NK-92 (cell line): ENCODE measurements at regions not wholly inside any gene's neighbourhood (a gene's known extent, or its start where the extent isn't known, plus 50 kb on each side); places are given as distances from the start of the nearest gene placed in this dataset.

Experiments
- DNase-seq: peaks from one replicate; lab custom pipeline; 2025; ENCODE audit not compliant: unreplicated experiment; lab: John Stamatoyannopoulos, UW

DNA sequence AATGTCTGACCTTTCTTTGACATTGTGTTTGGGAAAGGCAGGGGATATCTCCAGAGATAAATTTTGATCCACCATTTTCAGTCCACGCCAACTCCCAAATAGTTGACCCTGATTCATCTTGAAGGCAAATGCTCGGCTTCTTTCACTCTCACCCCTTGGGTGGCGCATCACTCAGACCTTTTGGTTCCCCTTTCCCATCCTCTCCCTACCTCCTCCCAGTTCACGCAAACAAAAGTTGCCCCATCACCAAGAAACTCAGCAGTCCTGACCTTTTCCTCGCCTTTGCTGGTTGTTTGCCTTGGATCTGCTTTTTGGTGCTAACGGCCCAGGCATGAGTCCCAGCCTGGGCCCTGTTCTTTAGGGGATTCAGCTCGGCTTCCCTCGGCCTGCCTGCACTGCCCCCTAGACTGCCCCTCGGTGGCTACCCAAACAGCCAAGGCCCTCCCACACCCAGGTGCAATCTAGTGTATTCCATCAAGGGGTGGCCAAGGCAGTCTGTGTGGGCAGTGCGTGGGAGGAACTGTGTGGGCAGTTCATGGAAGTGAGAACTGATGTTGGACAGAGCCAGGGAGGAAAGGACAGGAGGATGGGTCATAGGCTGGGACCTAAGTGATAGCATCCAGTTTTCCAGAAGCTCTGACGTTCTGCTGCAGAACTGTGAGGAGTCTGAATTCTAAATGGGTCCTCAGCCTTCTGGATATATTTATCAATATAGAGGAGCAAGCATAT, 255.7 kb downstream of the DLEU7 start:
- DNase-seq, result no peak

DNA sequence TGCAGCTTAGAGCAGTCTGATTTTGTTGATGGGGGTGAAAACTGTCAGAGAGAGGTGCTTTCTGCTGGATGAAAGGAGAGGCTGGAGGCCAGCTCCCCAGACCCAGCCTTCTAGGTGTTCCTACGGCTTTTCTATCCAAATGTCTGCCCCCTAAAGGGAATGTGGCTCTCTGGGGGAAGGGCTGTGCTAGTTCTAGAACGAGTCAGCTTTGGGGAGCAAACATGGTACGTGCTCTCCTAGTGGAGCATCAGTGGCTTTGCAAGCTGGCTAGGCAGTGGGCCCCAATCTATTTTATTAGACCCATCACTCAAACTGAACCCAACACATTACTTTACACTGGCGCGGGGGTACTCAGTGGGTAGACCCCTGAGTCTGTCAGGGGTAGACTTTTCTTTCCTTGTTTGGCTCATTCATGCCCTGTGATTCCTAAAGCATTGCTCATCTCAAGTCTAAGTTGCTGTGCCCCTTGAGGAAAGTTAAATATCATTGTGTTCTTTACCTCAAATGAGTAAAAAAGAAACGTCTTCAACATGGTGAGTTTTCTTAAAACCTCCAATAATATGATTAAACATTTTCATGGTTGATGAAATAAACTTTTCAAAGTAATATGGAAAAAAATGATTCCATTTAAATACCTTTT, 254.9 kb downstream of the DLEU7 start:
- no peak for DNase-seq

DNA sequence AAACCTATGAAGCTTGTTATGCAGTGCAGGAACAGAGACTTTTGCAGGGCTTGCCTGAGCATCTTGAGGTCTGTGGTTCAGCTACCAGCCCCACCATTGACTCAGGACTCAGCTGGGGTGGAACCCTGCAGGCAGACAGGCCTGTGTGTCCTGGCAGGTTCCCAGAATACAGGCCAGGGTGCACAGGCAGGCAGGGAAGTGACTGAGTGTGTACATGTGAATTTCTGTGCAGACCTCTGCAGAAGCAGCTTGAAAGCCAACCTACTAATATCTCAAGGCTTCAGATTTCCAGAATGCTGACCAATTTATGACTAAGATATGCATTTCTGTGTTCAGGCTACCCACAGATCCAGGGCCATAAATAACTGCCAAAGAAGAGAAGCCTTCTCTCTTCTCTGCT, 254.4 kb downstream of the DLEU7 start:
- DNase-seq, result no peak

DNA sequence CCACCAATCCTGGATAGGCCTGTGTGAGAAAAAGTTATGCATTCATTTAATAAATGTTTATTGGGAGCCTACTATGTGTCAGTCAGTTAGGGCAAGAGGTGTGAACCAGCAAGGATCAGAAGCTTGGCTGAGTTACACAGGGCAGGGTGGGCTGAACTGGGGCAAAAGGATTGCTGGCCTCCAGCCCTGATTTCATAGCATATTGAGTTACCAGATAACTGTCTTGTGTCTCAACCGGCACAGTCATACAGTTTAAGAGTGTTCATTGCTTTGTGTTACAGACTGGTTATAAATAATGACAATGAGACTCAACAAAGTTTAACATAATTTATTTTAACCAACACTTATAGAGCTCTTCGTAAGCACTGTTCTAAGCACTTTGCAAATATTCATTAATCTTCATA, 253.8 kb downstream of the DLEU7 start:
- no peak for DNase-seq

DNA sequence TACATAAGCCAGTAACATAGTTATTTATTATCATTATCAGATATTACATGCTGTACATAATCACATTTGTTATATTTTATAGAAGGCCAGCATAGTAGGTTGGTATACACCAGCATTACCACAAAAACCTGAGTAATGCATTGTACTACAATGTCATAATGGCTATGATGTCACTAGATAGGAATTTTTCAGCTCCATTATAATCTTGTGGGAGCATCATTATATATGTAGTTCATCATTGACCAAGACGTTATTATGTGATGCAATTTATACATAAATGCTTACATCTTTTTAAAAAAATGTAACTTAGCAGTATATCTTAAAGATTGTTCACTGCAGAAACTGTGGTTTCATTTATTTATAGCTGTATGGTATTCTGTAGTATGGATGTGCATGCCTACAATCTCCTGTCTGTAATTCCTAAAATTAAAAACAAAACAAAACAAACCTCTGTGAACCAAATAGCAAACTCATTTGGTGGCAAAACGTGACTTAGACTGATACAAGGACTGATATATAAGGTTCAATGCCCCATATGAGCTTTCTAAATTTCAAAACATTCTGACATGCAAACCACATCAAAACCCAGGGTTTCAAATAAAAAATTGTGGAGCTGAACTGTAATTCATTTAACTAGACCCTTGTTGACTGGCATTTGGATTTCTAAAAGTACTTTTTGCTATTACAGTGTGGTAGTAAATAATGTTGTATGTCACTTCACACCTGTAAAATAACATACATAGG, 250.9 kb downstream of the DLEU7 start:
- no peak for DNase-seq

DNA sequence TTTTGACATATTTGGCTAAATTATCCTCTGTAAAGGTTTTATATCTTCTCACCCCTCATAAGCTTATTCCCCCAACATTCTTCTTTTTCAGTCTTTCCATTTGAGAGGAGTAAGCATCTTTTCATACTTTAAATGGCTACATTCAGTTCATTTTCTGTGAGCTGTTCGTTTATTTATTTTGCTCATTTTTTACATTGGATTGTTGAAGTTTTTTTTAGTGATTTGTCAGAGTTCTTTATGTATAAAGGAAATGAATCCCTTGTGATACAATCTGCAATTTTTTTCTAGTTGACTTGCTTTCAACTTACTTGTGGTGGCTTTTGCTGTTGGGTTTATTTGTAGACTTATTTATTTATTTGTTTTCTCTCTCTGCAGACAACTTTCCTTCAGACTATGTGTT, 250.3 kb downstream of the DLEU7 start:
- DNase-seq, result no peak

DNA sequence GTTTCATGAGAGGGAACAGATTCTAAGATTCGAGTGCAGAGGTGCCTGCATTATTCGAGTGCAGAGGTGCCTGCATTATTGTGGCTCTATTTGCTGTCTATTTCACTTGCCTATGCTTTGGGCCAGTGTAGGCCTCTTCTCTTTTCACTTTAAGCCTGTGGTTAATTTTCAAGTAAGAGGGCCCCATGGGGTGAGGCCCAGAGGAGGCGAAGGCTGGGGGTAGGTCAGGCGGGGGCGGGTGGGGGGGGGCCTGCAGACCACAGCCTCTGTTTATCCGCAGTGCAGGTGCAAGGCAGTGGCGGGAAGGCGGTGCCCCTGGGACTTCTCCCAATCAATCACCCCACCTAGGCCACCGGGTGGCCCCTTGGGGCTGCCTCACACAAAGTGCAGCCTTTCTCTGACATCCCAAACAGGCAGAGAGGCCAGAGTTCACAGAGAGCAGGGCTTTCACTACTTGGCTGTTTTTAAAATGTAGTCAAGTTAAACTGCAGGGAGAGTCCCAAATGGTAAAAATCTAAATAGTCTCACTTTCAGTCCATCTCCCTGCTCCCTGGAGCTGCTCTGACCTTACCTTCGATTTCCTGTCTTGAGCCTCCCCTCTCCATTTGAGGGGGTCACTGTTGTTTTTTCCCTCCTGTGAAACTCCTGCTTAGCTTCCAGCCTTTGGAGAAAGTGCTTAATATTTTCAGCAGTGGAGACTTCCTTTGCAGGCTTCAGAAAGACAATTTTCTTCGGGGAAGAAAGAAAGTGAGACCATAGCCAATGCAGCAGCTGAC, 249.0 kb downstream of the DLEU7 start:
- no peak for DNase-seq

DNA sequence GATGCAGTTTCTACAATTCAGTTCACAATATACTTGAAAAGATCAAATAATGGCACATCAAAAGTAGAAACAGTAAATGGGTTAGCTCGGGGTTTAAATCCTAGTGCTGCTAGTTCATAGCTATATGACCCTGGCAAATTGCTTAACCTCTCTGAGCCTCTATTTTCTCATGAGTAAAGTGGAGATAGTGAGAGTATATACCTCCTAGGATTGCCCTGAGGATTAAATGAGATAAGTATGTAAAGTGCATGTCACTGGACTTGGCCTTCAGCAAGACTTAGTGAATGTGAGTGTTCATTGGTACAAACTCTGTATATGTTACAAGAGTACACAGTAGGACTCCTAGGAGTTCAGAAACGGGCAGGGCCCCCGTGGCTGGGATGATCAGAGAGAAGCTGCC, 248.3 kb downstream of the DLEU7 start:
- no peak for DNase-seq

DNA sequence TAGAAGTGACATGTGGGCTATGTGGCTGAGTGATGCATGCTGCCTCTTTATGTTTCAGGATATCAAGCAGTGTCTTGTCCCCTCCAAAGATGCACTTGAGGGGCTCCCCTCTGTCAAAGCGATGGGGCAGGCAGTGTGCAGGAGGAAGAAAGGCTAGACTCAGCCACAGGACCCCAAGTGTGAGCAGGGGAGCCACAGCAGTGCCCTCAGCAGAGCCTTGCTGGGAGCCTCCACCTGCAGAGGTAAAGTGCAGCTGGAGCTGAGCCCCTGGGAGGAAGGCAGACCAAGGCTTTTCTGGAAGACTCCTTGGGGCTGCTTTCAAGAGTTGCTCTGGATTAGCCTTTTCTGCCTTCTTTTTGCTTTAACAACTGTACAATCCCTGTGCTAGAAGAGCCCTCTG, 247.3 kb downstream of the DLEU7 start:
- DNase-seq, result no peak

DNA sequence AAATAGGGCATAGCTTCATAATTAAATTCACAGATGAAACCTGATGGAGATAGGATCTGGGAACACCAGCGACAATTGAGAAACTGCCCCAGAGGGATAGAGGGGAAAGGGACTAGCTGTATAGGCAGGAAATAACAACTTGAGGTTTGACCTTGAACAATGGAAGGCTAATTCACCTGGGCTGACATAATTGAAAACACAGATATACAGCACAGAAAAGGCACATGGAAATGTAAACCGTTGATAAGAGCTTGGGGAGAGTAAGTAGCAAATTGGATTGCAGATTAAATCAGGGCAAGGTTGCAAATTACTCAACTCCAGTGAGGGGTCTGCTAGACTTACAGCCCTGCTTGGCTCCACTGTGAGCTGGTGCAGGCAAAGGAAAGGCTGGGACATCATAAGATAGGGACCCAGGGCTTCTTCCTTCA, 246.7 kb downstream of the DLEU7 start:
- DNase-seq, result no peak

DNA sequence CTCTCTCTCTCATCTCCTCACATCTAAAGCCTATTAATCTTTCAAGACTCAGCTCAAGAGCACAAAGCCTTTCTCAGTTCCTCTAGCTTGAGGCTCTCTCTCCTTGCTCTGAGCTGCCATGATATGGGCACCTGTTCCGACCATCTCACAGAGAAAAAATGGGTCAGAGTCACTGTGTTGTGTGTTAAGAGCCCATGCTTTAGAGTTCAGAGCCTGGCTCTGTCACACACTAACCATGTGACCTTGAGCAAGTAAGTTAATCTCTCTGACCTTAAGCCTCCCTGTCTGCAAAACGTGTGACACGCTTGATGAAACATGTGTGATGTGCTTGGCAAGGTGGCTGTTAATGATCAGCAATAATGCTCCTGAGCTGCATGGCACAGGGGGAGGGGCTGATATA, 245.2 kb downstream of the DLEU7 start:
- DNase-seq, result no peak

DNA sequence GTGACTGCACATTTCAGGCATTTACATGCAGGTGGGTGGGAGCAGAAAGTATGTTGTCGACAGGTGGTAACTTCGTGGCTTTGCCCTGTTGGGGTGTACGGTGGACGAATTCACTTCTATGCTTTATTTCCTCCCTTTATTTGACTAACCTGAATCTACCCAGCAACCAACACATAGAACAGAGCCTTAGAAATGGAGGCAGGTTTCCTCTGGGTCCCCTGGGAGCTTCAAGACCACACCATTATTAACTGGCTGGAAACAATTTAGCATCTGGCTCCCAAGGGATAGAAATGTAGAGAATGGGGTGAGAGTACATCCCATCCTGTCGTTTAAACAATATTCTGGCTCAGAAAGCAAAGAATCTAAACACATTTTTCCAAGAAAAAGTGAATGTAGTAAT, 244.4 kb downstream of the DLEU7 start:
- DNase-seq, result no peak

DNA sequence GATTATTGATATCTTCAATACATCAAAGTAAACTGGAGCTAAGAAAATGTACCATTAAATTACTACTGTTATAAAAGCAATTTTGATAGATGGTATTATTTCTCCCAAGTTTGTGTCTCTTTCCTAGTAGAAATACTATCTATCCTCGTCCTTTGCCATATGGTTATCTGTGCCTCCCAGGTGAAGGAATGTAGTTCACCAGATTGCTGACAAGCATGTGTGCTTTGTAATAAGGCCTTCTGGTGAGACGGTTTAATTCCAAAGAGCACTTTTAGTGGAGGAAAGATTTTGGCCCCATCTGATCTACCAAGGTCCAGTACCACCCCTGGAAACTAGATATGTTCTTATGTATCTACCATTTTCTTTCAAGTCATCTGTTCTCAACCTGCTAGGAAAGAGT, 243.6 kb downstream of the DLEU7 start:
- DNase-seq, result no peak

DNA sequence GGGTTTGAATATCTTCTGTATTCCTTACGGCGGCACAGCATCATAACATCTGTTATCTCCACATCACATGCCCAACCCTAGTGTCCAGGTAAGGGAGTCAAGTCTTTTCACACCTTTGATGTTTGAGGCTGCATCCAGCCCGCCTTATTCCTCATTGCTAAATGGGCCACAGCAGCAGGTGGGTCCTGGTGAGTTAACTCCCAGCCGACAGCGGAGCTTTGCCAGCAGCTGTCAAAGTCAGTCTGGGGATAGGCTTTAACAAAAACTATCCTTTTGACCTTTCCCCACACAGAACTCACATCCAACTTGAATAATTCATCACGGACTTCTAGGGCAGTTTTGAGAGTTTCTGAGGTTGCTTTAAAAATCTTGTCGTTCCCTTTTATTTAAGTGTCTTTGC, 235.1 kb downstream of the DLEU7 start:
- DNase-seq, result no peak

DNA sequence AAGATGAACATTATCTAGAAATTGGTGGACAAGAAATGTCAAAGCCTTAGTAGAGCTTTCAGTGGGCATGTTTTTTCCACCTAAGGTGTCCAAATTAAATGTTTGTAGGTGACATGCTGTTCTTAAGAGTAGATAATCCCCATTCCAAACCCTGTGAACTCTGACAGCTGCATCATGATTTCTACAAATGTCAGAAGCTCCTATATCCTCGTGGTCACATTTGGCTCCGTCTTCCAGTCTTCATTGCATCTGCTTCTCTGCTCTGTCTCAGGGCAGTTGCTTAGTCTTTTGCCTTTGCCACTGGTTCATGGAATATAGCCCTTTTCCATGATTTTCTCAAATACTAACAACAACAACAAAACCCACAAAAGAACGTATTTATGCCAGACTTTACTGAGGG, 234.5 kb downstream of the DLEU7 start:
- DNase-seq, result no peak

DNA sequence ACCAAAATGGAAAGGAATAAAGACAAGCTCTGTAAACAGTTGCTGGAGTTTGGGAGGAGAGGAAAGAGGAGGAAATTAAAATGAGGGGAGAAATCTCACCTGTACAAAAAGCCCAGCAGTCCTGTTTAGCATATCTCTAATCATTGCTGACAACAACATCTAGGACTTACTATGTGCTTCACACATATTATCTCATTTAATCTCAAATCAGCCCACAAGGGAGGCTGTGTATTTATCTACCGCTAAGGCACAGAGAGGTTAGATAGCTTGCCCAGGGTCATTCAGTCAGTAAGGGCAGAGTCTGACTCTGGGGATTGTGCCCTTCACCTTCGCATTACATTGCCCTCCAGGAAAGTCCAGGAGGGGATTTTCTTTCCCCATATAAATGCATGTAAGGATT, 233.3 kb downstream of the DLEU7 start:
- DNase-seq, result no peak

DNA sequence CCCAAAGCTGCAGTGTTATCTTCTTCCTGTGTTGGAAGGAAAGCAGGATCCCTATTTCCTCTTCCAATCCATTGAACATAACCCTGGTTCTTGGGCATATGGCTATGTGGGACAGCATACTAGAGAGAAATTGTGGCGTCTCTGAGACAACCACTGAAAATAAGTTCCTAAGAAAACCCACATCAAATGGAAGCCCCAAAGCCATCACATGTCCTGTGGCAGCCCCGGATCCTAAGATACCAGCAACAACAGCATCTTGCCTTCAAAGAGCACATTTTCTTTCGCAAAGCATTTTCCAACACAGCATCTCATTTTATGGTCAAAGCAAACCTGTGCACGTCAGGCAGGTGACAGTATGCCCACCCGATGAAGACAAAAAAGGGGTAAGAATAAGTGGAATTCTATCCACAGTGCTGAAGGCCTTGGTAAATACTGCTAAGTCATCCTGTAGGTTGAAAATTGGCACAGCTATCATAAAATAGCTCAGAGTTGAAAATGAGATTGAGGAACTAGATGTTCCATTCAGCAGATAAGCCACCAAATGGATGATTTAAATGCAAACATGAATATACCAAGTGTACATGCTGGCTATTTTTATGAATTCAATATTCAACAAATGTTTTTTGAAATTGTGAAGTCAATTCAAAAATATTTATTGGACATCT, 232.2 kb downstream of the DLEU7 start:
- no peak for DNase-seq

DNA sequence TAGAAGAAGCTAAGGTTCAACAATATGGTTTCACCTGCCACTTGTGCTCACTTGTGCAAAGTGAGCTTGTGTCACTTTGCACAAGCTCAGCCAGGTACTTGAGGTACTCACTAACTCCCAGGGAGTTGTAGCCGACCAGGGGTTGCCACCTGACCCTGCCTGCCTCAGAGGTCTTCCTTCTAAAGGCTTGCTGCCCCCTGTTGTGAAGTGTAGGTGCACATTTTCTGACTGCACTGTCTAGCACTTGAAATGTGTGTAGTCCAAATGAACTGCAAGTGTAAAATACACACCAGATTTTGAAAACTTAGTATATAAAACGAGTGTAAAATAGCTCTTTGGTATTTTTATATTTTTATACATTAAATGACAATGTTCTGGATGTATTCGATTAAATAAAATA, 230.8 kb downstream of the DLEU7 start:
- DNase-seq, result no peak

DNA sequence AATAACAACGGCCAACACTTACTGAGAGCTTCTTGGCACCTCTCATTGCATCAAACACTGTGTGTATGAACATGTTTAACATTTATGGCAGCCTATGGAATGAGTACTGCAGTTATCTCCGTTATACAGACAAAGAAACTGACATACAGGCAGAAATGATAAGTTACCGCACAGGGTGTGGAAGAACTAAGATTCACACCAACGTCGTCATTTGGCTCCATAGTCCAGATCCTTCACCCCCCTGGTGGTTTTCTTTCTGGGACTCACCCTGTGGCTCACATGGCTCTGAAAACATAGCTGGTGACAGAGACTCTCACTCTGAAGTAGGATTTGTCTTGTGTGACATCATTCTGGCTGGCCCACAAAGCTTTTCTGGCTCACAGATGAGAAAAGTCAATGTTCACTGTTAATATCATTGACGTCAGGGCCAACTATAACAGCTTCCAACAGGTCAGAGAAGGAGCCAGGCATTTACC, 230.1 kb downstream of the DLEU7 start:
- DNase-seq, result no peak

DNA sequence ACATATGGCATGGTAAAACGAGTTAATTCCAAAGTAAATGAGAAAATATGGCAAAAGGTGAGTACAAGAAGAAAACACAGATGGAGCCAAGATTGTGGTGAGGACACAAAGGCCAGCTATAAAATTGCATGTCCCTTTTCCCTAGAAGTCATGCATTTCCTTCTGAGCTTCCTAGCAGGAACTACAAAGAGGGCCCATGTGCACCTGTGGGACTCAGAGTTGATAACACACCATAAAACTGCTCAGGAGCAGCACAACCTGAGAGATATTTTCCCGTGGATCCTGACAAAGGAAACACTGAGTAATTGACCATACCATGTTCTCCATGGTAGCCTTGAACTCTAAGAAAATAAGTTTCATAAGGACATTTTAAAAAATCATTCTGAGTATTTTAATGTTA, 228.3 kb downstream of the DLEU7 start:
- no peak for DNase-seq

DNA sequence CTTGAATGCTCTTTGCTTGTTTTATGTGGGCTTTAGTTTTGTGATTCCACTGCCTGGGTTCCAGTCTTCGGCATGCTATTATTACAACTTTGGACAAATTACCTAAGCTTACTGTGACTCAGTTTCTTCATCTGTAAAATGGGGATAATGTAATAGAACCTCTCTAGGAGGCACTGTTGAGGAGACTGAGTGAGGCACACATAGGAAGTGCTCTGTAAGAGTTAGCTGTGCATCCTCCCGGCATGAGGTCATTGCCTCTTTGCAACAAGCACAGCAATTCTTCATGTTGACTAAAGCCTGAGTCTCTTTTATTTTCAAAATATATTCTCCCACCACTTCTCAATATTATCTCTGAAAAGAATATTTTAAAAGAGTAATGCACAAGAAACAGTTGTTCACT, 227.4 kb downstream of the DLEU7 start:
- DNase-seq, result no peak
